ENCODE measurements at regions not wholly inside any gene's neighbourhood (a gene's known extent, or its start where the extent isn't known, plus 50 kb on each side); places are given as distances from the start of the nearest gene placed in this dataset.
A peak's percentile ranks its signal among the peaks of the same experiment; 100 is the strongest.

GRCh38 chr12:115064296-115064695 lies 380.3 kb upstream of the TBX3 start:
- TF ChIP-seq, protein P1, sequence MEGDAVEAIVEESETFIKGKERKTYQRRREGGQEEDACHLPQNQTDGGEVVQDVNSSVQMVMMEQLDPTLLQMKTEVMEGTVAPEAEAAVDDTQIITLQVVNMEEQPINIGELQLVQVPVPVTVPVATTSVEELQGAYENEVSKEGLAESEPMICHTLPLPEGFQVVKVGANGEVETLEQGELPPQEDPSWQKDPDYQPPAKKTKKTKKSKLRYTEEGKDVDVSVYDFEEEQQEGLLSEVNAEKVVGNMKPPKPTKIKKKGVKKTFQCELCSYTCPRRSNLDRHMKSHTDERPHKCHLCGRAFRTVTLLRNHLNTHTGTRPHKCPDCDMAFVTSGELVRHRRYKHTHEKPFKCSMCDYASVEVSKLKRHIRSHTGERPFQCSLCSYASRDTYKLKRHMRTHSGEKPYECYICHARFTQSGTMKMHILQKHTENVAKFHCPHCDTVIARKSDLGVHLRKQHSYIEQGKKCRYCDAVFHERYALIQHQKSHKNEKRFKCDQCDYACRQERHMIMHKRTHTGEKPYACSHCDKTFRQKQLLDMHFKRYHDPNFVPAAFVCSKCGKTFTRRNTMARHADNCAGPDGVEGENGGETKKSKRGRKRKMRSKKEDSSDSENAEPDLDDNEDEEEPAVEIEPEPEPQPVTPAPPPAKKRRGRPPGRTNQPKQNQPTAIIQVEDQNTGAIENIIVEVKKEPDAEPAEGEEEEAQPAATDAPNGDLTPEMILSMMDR (IDR thresholded peaks at IDR 0.05; ENCODE audit: low read depth, low read length): no peak
- DNase-seq (ENCODE audit: low read depth, low spot score): no peak
- H3K4me3 ChIP-seq (ENCODE audit: low read depth, low read length): no peak overlapping the region
- in situ Hi-C loops (cut with HindIII; ENCODE audit: low sequenced_read_pairs): no loop called here

DNA sequence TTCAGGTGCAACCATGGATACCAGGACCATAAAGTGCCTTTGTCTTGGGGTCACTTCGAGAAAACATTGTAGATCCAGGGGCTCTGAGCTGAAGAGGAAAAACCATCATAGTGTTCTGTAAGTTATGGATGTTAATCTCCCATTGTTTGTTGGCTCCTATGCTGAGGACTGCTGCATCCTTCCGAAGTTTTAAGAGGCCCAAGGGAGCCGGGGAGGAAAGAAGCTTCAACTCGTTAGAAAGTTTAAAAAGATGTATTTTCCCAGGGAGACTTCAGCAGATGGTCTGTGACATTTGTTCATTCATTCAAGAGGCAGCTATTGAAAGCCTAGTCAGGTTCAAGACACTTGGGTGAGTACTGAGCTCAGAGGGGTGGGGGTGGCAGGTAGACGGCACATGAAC lies 378.8 kb upstream of the TBX3 start:
- no peak overlapping the region for H3K4me3 ChIP-seq (ENCODE audit: low read depth, low read length)
- DNase-seq (ENCODE audit: low read depth, low spot score): no peak
- TF ChIP-seq, protein P1 (IDR thresholded peaks at IDR 0.05; ENCODE audit: low read depth, low read length): no peak
- in situ Hi-C loops (cut with HindIII; ENCODE audit: low sequenced_read_pairs): no loop called here

DNA sequence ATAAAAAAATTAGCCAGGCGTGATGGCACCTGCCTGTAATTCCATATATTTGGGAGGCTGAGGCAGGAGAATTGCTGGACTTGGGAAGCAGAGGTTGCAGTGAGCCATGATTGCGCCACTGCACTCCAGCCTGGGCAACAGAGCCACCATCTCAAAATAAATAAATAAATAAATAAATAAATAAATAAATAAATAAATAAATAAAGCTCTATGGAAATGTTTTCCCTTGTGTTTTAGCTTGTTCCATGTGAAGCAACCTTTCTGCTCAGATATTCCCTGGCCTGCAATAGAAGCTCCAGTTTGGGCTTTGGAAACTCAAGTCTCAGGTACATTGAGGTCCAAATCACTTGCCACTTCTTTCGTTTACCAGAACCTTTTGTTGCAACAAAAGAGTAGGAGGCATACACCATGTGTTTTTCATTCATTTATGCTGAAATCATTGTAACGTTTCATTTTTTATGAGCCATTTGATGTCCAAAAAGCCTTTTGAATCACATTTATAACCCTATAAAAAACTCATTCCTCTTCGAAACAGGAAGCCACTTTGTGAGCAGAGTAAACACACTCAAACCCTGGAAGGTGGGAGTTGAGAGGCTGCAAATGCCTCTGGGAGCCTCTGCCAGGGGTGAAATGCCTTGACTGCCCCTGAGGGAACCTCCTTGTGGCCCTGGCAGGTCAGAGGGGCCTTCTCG lies 376.6 kb upstream of the TBX3 start:
- in situ Hi-C loops (cut with HindIII; ENCODE audit: low sequenced_read_pairs): no loop called here
- H3K4me3 ChIP-seq (ENCODE audit: low read depth, low read length): no peak overlapping the region
- TF ChIP-seq, protein P1 (IDR thresholded peaks at IDR 0.05; ENCODE audit: low read depth, low read length): no peak
- DNase-seq (ENCODE audit: low read depth, low spot score): no peak

DNA sequence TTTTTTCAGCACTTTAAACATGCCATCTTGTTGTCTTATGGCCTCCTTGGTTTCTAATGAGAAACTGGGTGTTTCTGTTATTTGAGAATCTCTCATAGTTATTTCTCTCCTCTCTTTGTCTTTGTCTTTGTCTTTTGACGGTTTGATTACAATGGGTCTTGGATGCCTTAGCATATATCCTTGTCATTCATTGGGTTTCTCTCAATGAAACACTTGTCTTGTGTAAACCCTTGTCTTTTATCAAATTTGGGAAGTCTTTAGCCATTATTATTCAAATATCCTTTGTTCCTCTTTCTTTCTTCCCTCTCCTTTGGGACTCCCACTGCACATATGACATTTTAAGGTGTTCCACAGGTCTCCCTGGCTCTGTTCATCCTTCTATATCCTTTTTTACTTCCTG lies 373.5 kb upstream of the TBX3 start:
- DNase-seq (ENCODE audit: low read depth, low spot score): no peak
- in situ Hi-C loops (cut with HindIII; ENCODE audit: low sequenced_read_pairs): no loop called here
- H3K4me3 ChIP-seq (ENCODE audit: low read depth, low read length): no peak overlapping the region
- TF ChIP-seq, protein P1 (IDR thresholded peaks at IDR 0.05; ENCODE audit: low read depth, low read length): no peak

DNA sequence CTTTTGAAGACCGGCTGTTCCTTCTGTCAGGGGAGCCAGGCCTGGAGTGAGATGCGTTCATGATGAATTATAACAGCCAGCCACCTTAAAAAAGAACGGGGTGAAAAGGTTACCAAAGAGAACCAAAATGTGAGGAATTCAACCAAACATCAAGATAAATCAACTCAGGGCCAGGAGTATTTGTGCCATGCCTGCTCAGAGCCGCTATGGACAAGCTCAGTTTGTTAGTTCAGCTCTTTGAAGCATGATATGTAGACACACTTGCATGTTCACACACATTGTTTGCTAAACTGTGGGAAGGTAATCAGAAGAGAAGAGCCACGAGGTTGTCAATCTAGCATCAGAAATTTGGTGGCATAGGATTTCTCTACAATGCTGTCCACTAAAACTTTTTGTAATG lies 367.4 kb upstream of the TBX3 start:
- in situ Hi-C loops (cut with HindIII; ENCODE audit: low sequenced_read_pairs): no loop called here
- no peak for DNase-seq (ENCODE audit: low read depth, low spot score)
- TF ChIP-seq, protein P1 (IDR thresholded peaks at IDR 0.05; ENCODE audit: low read depth, low read length): no peak
- no peak overlapping the region for H3K4me3 ChIP-seq (ENCODE audit: low read depth, low read length)

GRCh38 chr12:115049614-115050013 lies 365.6 kb upstream of the TBX3 start:
- no peak overlapping the region for H3K4me3 ChIP-seq (ENCODE audit: low read depth, low read length)
- in situ Hi-C loops (cut with HindIII; ENCODE audit: low sequenced_read_pairs): no loop called here
- TF ChIP-seq, protein P1 (IDR thresholded peaks at IDR 0.05; ENCODE audit: low read depth, low read length): no peak
- DNase-seq (ENCODE audit: low read depth, low spot score): peak; percentile 4

Data from astrocyte of the spinal cord (primary cell).